ENCODE measurements at regions not wholly inside any gene's neighbourhood (a gene's known extent, or its start where the extent isn't known, plus 50 kb on each side); places are given as distances from the start of the nearest gene placed in this dataset.
"Not testable (repeated sequence)": the region's sequence is repeated elsewhere in the genome, so short reads cannot be mapped to it uniquely, and the experiment has no call there.

DNA sequence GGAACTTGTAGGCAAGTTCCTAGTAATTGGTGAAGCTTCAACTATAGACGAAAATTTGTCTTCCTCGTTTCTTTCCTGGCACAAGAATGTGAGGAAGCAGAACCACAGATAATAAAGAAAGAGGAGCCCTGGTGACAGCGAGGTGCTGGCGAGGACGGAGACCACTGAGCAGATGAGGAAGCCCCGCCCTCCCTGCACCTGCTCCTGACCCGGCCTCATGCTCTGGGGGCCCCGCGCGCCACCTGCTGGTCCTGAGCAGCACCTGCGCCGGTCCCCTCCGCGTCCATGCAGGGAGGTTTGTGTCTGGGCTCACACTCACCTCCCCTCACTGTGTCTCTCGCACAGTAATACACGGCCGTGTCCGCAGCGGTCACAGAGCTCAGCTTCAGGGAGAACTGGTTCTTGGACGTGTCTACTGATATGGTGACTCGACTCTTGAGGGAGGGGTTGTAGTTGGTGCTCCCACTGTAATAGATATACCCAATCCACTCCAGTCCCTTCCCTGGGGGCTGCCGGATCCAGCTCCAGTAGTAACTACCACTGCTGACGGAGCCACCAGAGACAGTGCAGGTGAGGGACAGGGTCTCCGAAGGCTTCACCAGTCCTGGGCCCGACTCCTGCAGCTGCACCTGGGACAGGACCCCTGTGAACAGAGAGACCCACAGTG is 1112.5 kb downstream of the TMEM121 start:
- H3K4me3 ChIP-seq; H3K9me3 ChIP-seq (replicated peaks in 1 of 3); H3K27ac ChIP-seq; H3K27me3 ChIP-seq; intact Hi-C loops (cut with DNase I); H3K36me3 ChIP-seq (replicated peaks in 1 of 2); DNase-seq; H3K4me1 ChIP-seq (replicated peaks in 1 of 2): not testable (repeated sequence)
- TF ChIP-seq, protein P1, sequence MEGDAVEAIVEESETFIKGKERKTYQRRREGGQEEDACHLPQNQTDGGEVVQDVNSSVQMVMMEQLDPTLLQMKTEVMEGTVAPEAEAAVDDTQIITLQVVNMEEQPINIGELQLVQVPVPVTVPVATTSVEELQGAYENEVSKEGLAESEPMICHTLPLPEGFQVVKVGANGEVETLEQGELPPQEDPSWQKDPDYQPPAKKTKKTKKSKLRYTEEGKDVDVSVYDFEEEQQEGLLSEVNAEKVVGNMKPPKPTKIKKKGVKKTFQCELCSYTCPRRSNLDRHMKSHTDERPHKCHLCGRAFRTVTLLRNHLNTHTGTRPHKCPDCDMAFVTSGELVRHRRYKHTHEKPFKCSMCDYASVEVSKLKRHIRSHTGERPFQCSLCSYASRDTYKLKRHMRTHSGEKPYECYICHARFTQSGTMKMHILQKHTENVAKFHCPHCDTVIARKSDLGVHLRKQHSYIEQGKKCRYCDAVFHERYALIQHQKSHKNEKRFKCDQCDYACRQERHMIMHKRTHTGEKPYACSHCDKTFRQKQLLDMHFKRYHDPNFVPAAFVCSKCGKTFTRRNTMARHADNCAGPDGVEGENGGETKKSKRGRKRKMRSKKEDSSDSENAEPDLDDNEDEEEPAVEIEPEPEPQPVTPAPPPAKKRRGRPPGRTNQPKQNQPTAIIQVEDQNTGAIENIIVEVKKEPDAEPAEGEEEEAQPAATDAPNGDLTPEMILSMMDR (IDR thresholded peaks at IDR 0.05), result peak in 2 of 6 experiments; percentile 11 to 15
- 50 to 60% (median 50%) methylated on average over 6 to 23 of the region's 25 CpGs for WGBS, 4 donors

DNA sequence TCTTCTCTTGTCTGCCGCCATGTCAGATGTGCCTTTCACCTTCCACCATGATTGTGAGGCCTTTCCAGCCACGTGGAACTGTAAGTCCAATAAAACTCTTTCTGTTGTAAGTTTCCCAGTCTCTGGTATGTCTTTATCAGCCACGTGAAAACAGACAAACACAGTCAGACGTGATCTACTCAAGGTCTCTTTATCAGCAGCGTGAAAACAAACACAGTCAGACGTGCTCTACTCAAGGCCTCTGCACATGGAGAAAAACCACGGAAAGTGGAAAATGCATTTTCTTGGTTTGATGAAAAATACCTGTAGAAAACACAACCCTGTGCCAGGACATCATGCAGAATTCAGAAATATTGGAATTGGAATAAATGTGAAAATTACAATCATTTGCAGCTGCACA is 1115.7 kb downstream of the TMEM121 start:
- Histone ChIP-seq H3K4me3 (no peak overlapping the region), H3K36me3 (replicated peaks in 1 of 2) (no peaks in the 10 kb centered on the region), H3K4me1 (replicated peaks in 1 of 2) (no peaks in the 10 kb centered on the region), H3K27me3 (no peaks in the 10 kb centered on the region), H3K27ac (no peak overlapping the region), H3K9me3 (replicated peaks in 1 of 3) (no peaks in the 10 kb centered on the region)
- DNase-seq, result no peak
- TF ChIP-seq, protein P1 (IDR thresholded peaks at IDR 0.05), result no peak
- no peak for TF ChIP-seq POLR2A (IDR thresholded peaks at IDR 0.05)
- 31 to 46% (median 41%) methylated on average over 6 to 7 of the region's 7 CpGs for WGBS, 4 donors
- intact Hi-C loops (cut with DNase I), result no loop called here

DNA sequence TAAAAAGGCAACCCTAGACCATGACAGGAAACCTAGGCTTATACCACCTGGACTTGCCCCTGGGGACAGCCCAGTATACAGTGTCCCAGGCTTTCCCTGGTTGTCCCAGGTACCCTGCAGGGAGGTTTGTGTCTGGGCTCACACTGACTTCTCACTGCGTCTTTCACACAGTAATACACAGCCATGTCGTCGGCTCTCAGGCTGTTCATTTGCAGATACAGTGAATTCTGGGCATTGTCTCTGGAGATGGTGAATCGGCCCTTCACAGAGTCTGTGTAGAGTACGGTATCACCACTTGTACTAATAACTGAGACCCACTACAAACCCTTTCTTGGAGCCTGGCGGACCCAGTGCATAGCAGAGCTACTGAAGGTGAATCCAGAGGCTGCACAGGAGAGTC is 1116.6 kb downstream of the TMEM121 start:
- DNase-seq; H3K27me3 ChIP-seq; H3K27ac ChIP-seq; H3K9me3 ChIP-seq (replicated peaks in 1 of 3); H3K4me3 ChIP-seq; H3K4me1 ChIP-seq (replicated peaks in 1 of 2); intact Hi-C loops (cut with DNase I); H3K36me3 ChIP-seq (replicated peaks in 1 of 2): not testable (repeated sequence)
- 0 to 100% (median 53%) methylated on average over 1 to 6 of the region's 6 CpGs for WGBS, 4 donors

DNA sequence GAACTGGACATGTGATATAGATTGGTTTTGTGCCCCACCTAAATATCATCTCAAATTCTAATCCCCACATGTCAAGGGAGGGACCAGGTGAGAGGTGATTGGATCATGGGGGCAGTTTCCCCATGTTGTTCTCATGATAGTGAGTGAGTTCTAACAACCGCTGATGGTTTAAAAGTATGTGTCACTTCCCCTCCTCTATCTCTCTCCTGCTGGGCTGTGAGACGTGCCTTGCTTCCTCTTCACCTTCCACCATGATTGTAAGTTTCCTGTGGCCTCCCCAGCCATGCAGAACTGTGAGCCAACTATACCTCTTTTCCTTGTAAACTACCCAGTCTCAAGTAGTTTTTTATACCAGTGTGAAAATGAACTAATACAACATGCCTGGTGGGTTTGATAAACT is 1122.5 kb downstream of the TMEM121 start:
- H3K27ac ChIP-seq; intact Hi-C loops (cut with DNase I); H3K27me3 ChIP-seq; DNase-seq; H3K36me3 ChIP-seq (replicated peaks in 1 of 2); H3K9me3 ChIP-seq (replicated peaks in 1 of 3); H3K4me1 ChIP-seq (replicated peaks in 1 of 2); H3K4me3 ChIP-seq: not testable (repeated sequence)
- whole genome bisulfite sequencing, 4 donors, result 17 to 30% (median 20%) methylated on average over 2 of the region's 2 CpGs

DNA sequence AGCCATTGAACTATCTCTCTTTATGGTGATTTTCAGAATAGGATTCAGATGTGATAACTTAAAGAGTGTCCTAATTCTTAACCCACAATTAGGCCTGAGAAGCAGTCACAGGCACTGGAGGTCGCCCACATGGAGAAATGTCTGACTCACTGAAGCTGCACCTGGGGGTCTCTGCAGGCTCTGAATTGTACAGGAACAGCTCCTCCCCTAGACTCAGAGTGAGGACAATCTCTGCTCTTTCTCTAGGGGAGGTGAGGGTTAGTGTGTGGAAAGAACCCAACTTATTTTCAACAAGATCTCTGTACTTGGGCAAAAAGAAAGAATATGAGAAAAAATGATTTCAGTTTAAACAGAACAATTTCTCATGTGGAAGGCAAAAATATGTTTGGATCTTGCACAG is 1124.6 kb downstream of the TMEM121 start:
- H3K9me3 ChIP-seq (replicated peaks in 1 of 3), result no peaks in the 10 kb centered on the region
- no peak overlapping the region for H3K27ac ChIP-seq
- DNase-seq, result no peak
- TF ChIP-seq, protein P1 (IDR thresholded peaks at IDR 0.05), result no peak
- TF ChIP-seq POLR2A (IDR thresholded peaks at IDR 0.05), result no peak
- intact Hi-C loops (cut with DNase I), result no loop called here
- 0 to 46% (median 14%) methylated on average over 1 of the region's 1 CpG for WGBS, 4 donors
- no peaks in the 10 kb centered on the region for H3K4me1 ChIP-seq (replicated peaks in 1 of 2)
- no peak overlapping the region for H3K4me3 ChIP-seq
- H3K36me3 ChIP-seq (replicated peaks in 1 of 2), result no peaks in the 10 kb centered on the region
- H3K27me3 ChIP-seq, result peaks cover 7% of the 10 kb centered on the region
